Keratinocyte (primary cell): ENCODE measurements at regions not wholly inside any gene's neighbourhood (a gene's known extent, or its start where the extent isn't known, plus 50 kb on each side); places are given as distances from the start of the nearest gene placed in this dataset.

Source experiments
- CTCF ChIP-seq, 3 experiments: IDR thresholded peaks in 1 of 3; conservative IDR thresholded peaks in 1 of 3; optimal IDR thresholded peaks in 1 of 3; 2 replicates in 2 of 3; 3 replicates in 1 of 3; pipeline versions ENCODE3 to v1.5.1; 2011; ENCODE audit warnings: low read length in 3 of 3, mild to moderate bottlenecking in 3 of 3, moderate library complexity in 2 of 3, control low read depth in 1 of 3, inconsistent platforms in 1 of 3; ENCODE audit not compliant: insufficient read depth in 2 of 3; ENCODE audit errors: extremely low read depth in 1 of 3
- EZH2 ChIP-seq: IDR thresholded peaks from one replicate; pipeline ENCODE4 v1.6.1; 2012; ENCODE audit warnings: inconsistent platforms, mild to moderate bottlenecking, low read length, moderate library complexity

- TF ChIP-seq CTCF (optimal IDR thresholded peaks at IDR 0.05 in 1 of 3, IDR thresholded peaks at IDR 0.05 in 1 of 3, conservative IDR thresholded peaks at IDR 0.05 in 1 of 3; ENCODE audit: extremely low read depth in 1 of 3, insufficient read depth in 2 of 3, low read length in 3 of 3) (no peak), EZH2 (no peak)
Measured at GRCh38 chr7:25985196-25985595, 166.8 kb upstream of the NFE2L3 start.
